Liver (tissue), 3 donors: ENCODE measurements at regions not wholly inside any gene's neighbourhood (a gene's known extent, or its start where the extent isn't known, plus 50 kb on each side); places are given as distances from the start of the nearest gene placed in this dataset.

Source experiments
- ATF3 ChIP-seq: IDR thresholded peaks from 2 replicates; pipeline ENCODE4 v1.6.1; 2016; ENCODE audit warnings: antibody characterized with exemption
- FOXA2 ChIP-seq: IDR thresholded peaks from 2 replicates; pipeline ENCODE4 v1.6.1; 2016; ENCODE audit warnings: antibody characterized with exemption
- GABPA ChIP-seq, 2 donors: IDR thresholded peaks in 1 of 2; conservative IDR thresholded peaks in 1 of 2; 2 replicates each; pipeline ENCODE4 v1.6.1; 2016; ENCODE audit warnings: antibody characterized with exemption in 2 of 2, mild to moderate bottlenecking in 1 of 2, moderate library complexity in 1 of 2
- HNF4A ChIP-seq, 2 donors: conservative IDR thresholded peaks; 2 replicates each; pipeline ENCODE4 v1.6.1; 2016; ENCODE audit warnings: antibody characterized with exemption in 2 of 2, mild to moderate bottlenecking in 2 of 2
- JUND ChIP-seq, 2 donors: IDR thresholded peaks; 2 replicates each; pipeline ENCODE4 v1.6.1; 2016; ENCODE audit warnings: antibody characterized with exemption in 2 of 2
- RAD21 ChIP-seq, 2 donors: IDR thresholded peaks; 2 replicates each; pipeline ENCODE4 v1.6.1; 2016; ENCODE audit warnings: antibody characterized with exemption in 2 of 2, mild to moderate bottlenecking in 2 of 2
- REST ChIP-seq: IDR thresholded peaks from 2 replicates; pipeline ENCODE4 v1.6.1; 2016; ENCODE audit warnings: antibody characterized with exemption, mild to moderate bottlenecking
- SP1 ChIP-seq: IDR thresholded peaks from 2 replicates; pipeline ENCODE4 v1.6.1; 2018; ENCODE audit warnings: antibody characterized with exemption, mild to moderate bottlenecking
- YY1 ChIP-seq: IDR thresholded peaks from 2 replicates; pipeline ENCODE4 v1.6.1; 2016; ENCODE audit warnings: antibody characterized with exemption, mild to moderate bottlenecking
- ZBTB33 ChIP-seq: IDR thresholded peaks from 2 replicates; pipeline ENCODE4 v1.6.1; 2016; ENCODE audit warnings: antibody characterized with exemption
- TF ChIP-seq, protein P1 (sequence below): fragments of 150-350 bp; IDR thresholded peaks from 2 replicates; pipeline ENCODE4 v1.5.1; 2017; ENCODE audit warnings: improper control_type of control experiment, low read depth, low read length; ENCODE audit not compliant: missing input control
- TF ChIP-seq, protein P2 (sequence below): IDR thresholded peaks from 2 replicates; pipeline ENCODE4 v1.6.1; 2016; ENCODE audit warnings: antibody characterized with exemption
- donor health status: healthy.
- donor health status: healthy.

GRCh38 chr2:83859553-83859952 is 599.5 kb downstream of the SUCLG1 start:
- TF ChIP-seq, protein P1, sequence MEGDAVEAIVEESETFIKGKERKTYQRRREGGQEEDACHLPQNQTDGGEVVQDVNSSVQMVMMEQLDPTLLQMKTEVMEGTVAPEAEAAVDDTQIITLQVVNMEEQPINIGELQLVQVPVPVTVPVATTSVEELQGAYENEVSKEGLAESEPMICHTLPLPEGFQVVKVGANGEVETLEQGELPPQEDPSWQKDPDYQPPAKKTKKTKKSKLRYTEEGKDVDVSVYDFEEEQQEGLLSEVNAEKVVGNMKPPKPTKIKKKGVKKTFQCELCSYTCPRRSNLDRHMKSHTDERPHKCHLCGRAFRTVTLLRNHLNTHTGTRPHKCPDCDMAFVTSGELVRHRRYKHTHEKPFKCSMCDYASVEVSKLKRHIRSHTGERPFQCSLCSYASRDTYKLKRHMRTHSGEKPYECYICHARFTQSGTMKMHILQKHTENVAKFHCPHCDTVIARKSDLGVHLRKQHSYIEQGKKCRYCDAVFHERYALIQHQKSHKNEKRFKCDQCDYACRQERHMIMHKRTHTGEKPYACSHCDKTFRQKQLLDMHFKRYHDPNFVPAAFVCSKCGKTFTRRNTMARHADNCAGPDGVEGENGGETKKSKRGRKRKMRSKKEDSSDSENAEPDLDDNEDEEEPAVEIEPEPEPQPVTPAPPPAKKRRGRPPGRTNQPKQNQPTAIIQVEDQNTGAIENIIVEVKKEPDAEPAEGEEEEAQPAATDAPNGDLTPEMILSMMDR: no peak
- TF ChIP-seq FOXA2 (no peak), ATF3 (no peak), REST (no peak), GABPA (IDR thresholded peaks at IDR 0.05 in 1 of 2, conservative IDR thresholded peaks at IDR 0.05 in 1 of 2) (no peak), RAD21 (IDR thresholded peaks at IDR 0.05) (no peak), SP1 (no peak), YY1 (no peak), ZBTB33 (no peak), JUND (IDR thresholded peaks at IDR 0.05) (no peak), HNF4A (conservative IDR thresholded peaks at IDR 0.05) (no peak)
- TF ChIP-seq, protein P2, sequence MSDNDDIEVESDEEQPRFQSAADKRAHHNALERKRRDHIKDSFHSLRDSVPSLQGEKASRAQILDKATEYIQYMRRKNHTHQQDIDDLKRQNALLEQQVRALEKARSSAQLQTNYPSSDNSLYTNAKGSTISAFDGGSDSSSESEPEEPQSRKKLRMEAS: no peak
